Liver (tissue), 3 donors: ENCODE measurements at regions not wholly inside any gene's neighbourhood (a gene's known extent, or its start where the extent isn't known, plus 50 kb on each side); places are given as distances from the start of the nearest gene placed in this dataset.

ENCODE experiments used
- CTCF ChIP-seq: fragments of 150-350 bp; IDR thresholded peaks from 2 replicates; pipeline ENCODE4 v1.5.1; 2017; ENCODE audit warnings: improper control_type of control experiment, low read depth, low read length; ENCODE audit not compliant: missing input control
- GABPA ChIP-seq, 2 donors: IDR thresholded peaks in 1 of 2; conservative IDR thresholded peaks in 1 of 2; 2 replicates each; pipeline ENCODE4 v1.6.1; 2016; ENCODE audit warnings: antibody characterized with exemption in 2 of 2, mild to moderate bottlenecking in 1 of 2, moderate library complexity in 1 of 2
- MAX ChIP-seq: IDR thresholded peaks from 2 replicates; pipeline ENCODE4 v1.6.1; 2016; ENCODE audit warnings: antibody characterized with exemption
- RAD21 ChIP-seq, 2 donors: IDR thresholded peaks; 2 replicates each; pipeline ENCODE4 v1.6.1; 2016; ENCODE audit warnings: antibody characterized with exemption in 2 of 2, mild to moderate bottlenecking in 2 of 2
- TAF1 ChIP-seq: conservative IDR thresholded peaks from 2 replicates; pipeline ENCODE4 v1.6.1; 2016; ENCODE audit warnings: antibody characterized with exemption, mild to moderate bottlenecking
- YY1 ChIP-seq: IDR thresholded peaks from 2 replicates; pipeline ENCODE4 v1.6.1; 2016; ENCODE audit warnings: antibody characterized with exemption, mild to moderate bottlenecking
- donor health status: healthy.
- donor health status: healthy.

GRCh38 chr3:194287977-194288706 is 63.0 kb downstream of the CPN2 start:
- TF ChIP-seq CTCF (no peak), TAF1 (no peak), YY1 (no peak), GABPA (IDR thresholded peaks at IDR 0.05 in 1 of 2, conservative IDR thresholded peaks at IDR 0.05 in 1 of 2) (no peak), RAD21 (IDR thresholded peaks at IDR 0.05) (no peak), MAX (no peak)
